ENCODE measurements at regions not wholly inside any gene's neighbourhood (a gene's known extent, or its start where the extent isn't known, plus 50 kb on each side); places are given as distances from the start of the nearest gene placed in this dataset.

GRCh38 chr5:120372899-120373298 lies 91.2 kb upstream of the PRR16 start:
- TF ChIP-seq CTCF (IDR thresholded peaks at IDR 0.05): no peak
- no peak for TF ChIP-seq POLR2A (IDR thresholded peaks at IDR 0.05)

Data from right lobe of liver (tissue), 4 donors.